AG04449 (cell line): ENCODE measurements at regions not wholly inside any gene's neighbourhood (a gene's known extent, or its start where the extent isn't known, plus 50 kb on each side); places are given as distances from the start of the nearest gene placed in this dataset.
A peak's percentile ranks its signal among the peaks of the same experiment; 100 is the strongest.
"Not testable (repeated sequence)": the region's sequence is repeated elsewhere in the genome, so short reads cannot be mapped to it uniquely, and the experiment has no call there.

Experiments
- CTCF ChIA-PET: fragments of 350-600 bp; formaldehyde crosslinking; extraction: SDS; loops from one replicate; lab custom pipeline; 2021; ENCODE audit warnings: antibody characterized with exemption; lab: Yijun Ruan, JAX
- POLR2A ChIA-PET: fragments of 400-600, 350-600 bp; formaldehyde crosslinking; extraction: SDS; loops from one replicate; lab custom pipeline; 2020; ENCODE audit warnings: antibody characterized with exemption, inconsistent platforms; lab: Yijun Ruan, JAX
- DNase-seq: peaks from one replicate; pipeline ENCODE4 v3.0.0-alpha.2; 2010; ENCODE audit warnings: low read depth, low spot score
- H3K4me3 ChIP-seq: 2 replicates; pipeline ENCODE4 v1.5.1; 2011; ENCODE audit warnings: low read depth, mild to moderate bottlenecking, control low read depth, low read length
- CTCF ChIP-seq: IDR thresholded peaks from one replicate; pipeline ENCODE4 v1.5.1; 2011; ENCODE audit warnings: mild to moderate bottlenecking, moderate library complexity, low read length, control low read depth, inconsistent platforms; ENCODE audit not compliant: insufficient read depth; ENCODE audit errors: missing control alignments

- DNase-seq: no peak
- CTCF ChIA-PET: interaction anchor here (0.7 to 2.2 kb wide), 8 partner anchors 12 to 240 kb away, joined by 3 to 11 read pairs (median 3); no protein-coding TSS in a partner anchor
- no peak overlapping the region for H3K4me3 ChIP-seq
- POLR2A ChIA-PET: no interaction called here
- TF ChIP-seq CTCF: peak; percentile 54
Observed at GRCh38 chr12:54723379-54724256, 75.5 kb upstream of the DCD start.

- ChIA-PET POLR2A (no interaction called here), CTCF (no interaction called here)
- no peak for DNase-seq
- no peak overlapping the region for H3K4me3 ChIP-seq
- TF ChIP-seq CTCF: no peak
Observed at GRCh38 chr12:54721312-54721711, 73.1 kb upstream of the DCD start.

GRCh38 chr12:54719691-54720090 lies 71.5 kb upstream of the DCD start:
- CTCF ChIA-PET: no interaction called here
- no peak for DNase-seq
- no peak for TF ChIP-seq CTCF
- POLR2A ChIA-PET: no interaction called here
- no peak overlapping the region for H3K4me3 ChIP-seq

GRCh38 chr12:54716261-54716660 lies 68.1 kb upstream of the DCD start:
- no peak overlapping the region for H3K4me3 ChIP-seq
- DNase-seq: no peak
- CTCF ChIA-PET: no interaction called here
- no peak for TF ChIP-seq CTCF
- POLR2A ChIA-PET: no interaction called here

GRCh38 chr12:54713876-54714275 lies 65.7 kb upstream of the DCD start:
- CTCF ChIA-PET: interaction anchor here (2.1 kb wide), 1 partner anchor 11 kb away, joined by 9 read pairs; no protein-coding TSS in a partner anchor
- POLR2A ChIA-PET, DNase-seq, H3K4me3 ChIP-seq: not testable (repeated sequence)

- POLR2A ChIA-PET: no interaction called here
- CTCF ChIA-PET: interaction anchor here (1.0 to 2.1 kb wide), 4 partner anchors 9 to 13 kb away, joined by 3 to 9 read pairs (median 4); no protein-coding TSS in a partner anchor
Observed at GRCh38 chr12:54711669-54712068, 63.5 kb upstream of the DCD start.

More at GRCh38 chr12:54711669-54712068, 63.5 kb upstream of the DCD start:
- no peak overlapping the region for H3K4me3 ChIP-seq
- no peak for TF ChIP-seq CTCF
- DNase-seq: no peak
